Fibroblast of the aortic adventitia (primary cell): ENCODE measurements at regions not wholly inside any gene's neighbourhood (a gene's known extent, or its start where the extent isn't known, plus 50 kb on each side); places are given as distances from the start of the nearest gene placed in this dataset. TPM values are rescaled to one million over a fixed set of nuclear protein-coding genes. Genes with fewer than 3 reads are reported as not detected.

Experiments used
- DNase-seq: peaks from one replicate; pipeline ENCODE4 v3.0.0-alpha.2; 2010; ENCODE audit warnings: low read depth
- H3K4me3 ChIP-seq: 2 replicates; pipeline ENCODE4 v1.5.1; 2011; ENCODE audit warnings: low read depth, mild to moderate bottlenecking, control low read depth, low read length, moderate library complexity
- CTCF ChIP-seq: IDR thresholded peaks from 2 replicates; pipeline ENCODE4 v1.5.1; 2011; ENCODE audit warnings: mild to moderate bottlenecking, low read length, control low read depth, inconsistent platforms; ENCODE audit not compliant: insufficient read depth
- small RNA-seq: library from RNA; depleted of rRNA; stranded (forward); fragments of <200 nt; gene quantifications from one replicate; pipeline ENCODE3, GENCODE V24; 2012

- H3K4me3 ChIP-seq, result no peak overlapping the region
- no peak for DNase-seq
- no peak for TF ChIP-seq CTCF
Measured at GRCh38 chr1:185368313-185368855, 51.3 kb upstream of the IVNS1ABP start.

- no peak overlapping the region for H3K4me3 ChIP-seq
- no peak for DNase-seq
- no peak for TF ChIP-seq CTCF
Measured at GRCh38 chr1:185367218-185367617, 50.2 kb upstream of the IVNS1ABP start.

Small RNA genes in the stretch of these regions (small RNA-seq; reads per million reads assigned to genes)
- gene MCRIP2P2 (not detected), gene RF00019 (not detected), gene RNU7-183P (not detected)
